Endothelial cell of umbilical vein (primary cell): ENCODE measurements at regions not wholly inside any gene's neighbourhood (a gene's known extent, or its start where the extent isn't known, plus 50 kb on each side); places are given as distances from the start of the nearest gene placed in this dataset.

Source experiments
- BruUV-seq: library from RNA; stranded (reverse); fragments of 400-500 nt; replicated peaks from 2 replicates; lab custom pipeline; 2021; lab: Mats Ljungman, UMichigan
- CTCF ChIA-PET: fragments of 300-600, 350-600 bp; sonication (Branson Sonifier 250); formaldehyde crosslinking; loops from one replicate; lab custom pipeline; 2021; ENCODE audit warnings: antibody characterized with exemption, inconsistent platforms; lab: Charles Lee
- POLR2A ChIA-PET: fragments of 300-600, 350-600 bp; sonication (Branson Sonifier 250); formaldehyde crosslinking; loops from one replicate; lab custom pipeline; 2021; ENCODE audit warnings: antibody characterized with exemption, inconsistent platforms; lab: Charles Lee
- DNase-seq: peaks from one replicate; pipeline ENCODE4 v3.0.0-alpha.2; 2011; ENCODE audit warnings: low read depth, low spot score
- FAIRE-seq: peaks from 2 replicates; lab custom pipeline; 2011; peaks lifted over from hg19 to GRCh38; lab: Jason Lieb, UNC
- H2AFZ ChIP-seq: 2 replicates; pipeline ENCODE4 v1.6.0; 2012; ENCODE audit warnings: low read depth, low read length, control low read depth, inconsistent platforms
- H3K27ac ChIP-seq: 2 replicates; pipeline ENCODE4 v1.5.1; 2011; ENCODE audit warnings: low read depth, mild to moderate bottlenecking, control low read depth, low read length, moderate library complexity; ENCODE audit not compliant: insufficient read depth
- H3K27me3 ChIP-seq, 2 experiments: 2 replicates each; pipeline versions ENCODE4 v1.6.0 to v1.6.1; 2011; ENCODE audit warnings: low read length in 2 of 2, mixed read lengths in 1 of 2; ENCODE audit not compliant: control insufficient read depth in 2 of 2, insufficient read depth in 2 of 2
- H3K36me3 ChIP-seq, 2 experiments: 2 replicates in 1 of 2; 3 replicates in 1 of 2; pipeline ENCODE4 v1.5.1; 2011; ENCODE audit warnings: low read length in 2 of 2, mild to moderate bottlenecking in 1 of 2, moderate library complexity in 1 of 2; ENCODE audit not compliant: control insufficient read depth in 2 of 2, insufficient read depth in 2 of 2; ENCODE audit errors: extremely low read depth in 1 of 2
- H3K4me1 ChIP-seq: 3 replicates; pipeline ENCODE4 v1.5.1; 2011; ENCODE audit warnings: mild to moderate bottlenecking, low read length; ENCODE audit not compliant: control insufficient read depth, insufficient read depth; ENCODE audit errors: extremely low read depth
- H3K4me2 ChIP-seq: 2 replicates; pipeline ENCODE4 v1.6.1; 2011; ENCODE audit warnings: low read length, control low read depth, mixed read lengths; ENCODE audit not compliant: insufficient read depth
- H3K4me3 ChIP-seq, 3 experiments: fragments of 200-600 bp in 1 of 3; sonication (generic), shearing (Covaris generic) in 1 of 3; replicated peaks in 1 of 3; 2 replicates each; pipeline ENCODE4 v1.5.1; 2011 to 2016; ENCODE audit warnings: control low read depth in 3 of 3, low read length in 3 of 3, mild to moderate bottlenecking in 2 of 3, inconsistent platforms in 1 of 3, low read depth in 1 of 3, moderate library complexity in 1 of 3; ENCODE audit not compliant: insufficient read depth in 1 of 3
- H3K79me2 ChIP-seq: 2 replicates; pipeline ENCODE4 v1.6.0; 2012; ENCODE audit warnings: low read length, inconsistent platforms; ENCODE audit not compliant: control insufficient read depth, insufficient read depth
- H3K9ac ChIP-seq: replicated peaks from 2 replicates; pipeline ENCODE3; 2011; ENCODE audit warnings: low read length, control low read depth; ENCODE audit not compliant: insufficient read depth; ENCODE audit errors: extremely low read depth
- H3K9me1 ChIP-seq: replicated peaks from 3 replicates; pipeline ENCODE4 v1.6.0; 2011; ENCODE audit warnings: mild to moderate bottlenecking, low read length; ENCODE audit not compliant: control insufficient read depth, insufficient read depth; ENCODE audit errors: extremely low read depth
- H3K9me3 ChIP-seq: replicated peaks from 2 replicates; pipeline ENCODE4 v1.5.1; 2012; ENCODE audit warnings: low read length, inconsistent platforms; ENCODE audit not compliant: control insufficient read depth, insufficient read depth
- H4K20me1 ChIP-seq: replicated peaks from 2 replicates; pipeline ENCODE3; 2011; ENCODE audit warnings: mild to moderate bottlenecking, low read length; ENCODE audit not compliant: control insufficient read depth, insufficient read depth; ENCODE audit errors: extremely low read depth
- CTCF ChIP-seq, 2 donors: IDR thresholded peaks; 1 replicate in 1 of 2; 2 replicates in 1 of 2; pipeline ENCODE4 v1.5.1; 2011; ENCODE audit warnings: low read length in 2 of 2, mild to moderate bottlenecking in 2 of 2, moderate library complexity in 2 of 2, control low read depth in 1 of 2, inconsistent platforms in 1 of 2, low read depth in 1 of 2; ENCODE audit not compliant: insufficient read depth in 1 of 2; ENCODE audit errors: extremely low read depth in 1 of 2
- EZH2 ChIP-seq: IDR thresholded peaks from 2 replicates; pipeline ENCODE4 v1.6.1; 2012; ENCODE audit warnings: borderline replicate concordance, low read depth, mild to moderate bottlenecking, moderate library complexity, low read length, inconsistent platforms; ENCODE audit not compliant: severe bottlenecking
- FOS ChIP-seq: IDR thresholded peaks from 2 replicates; pipeline ENCODE4 v1.6.1; 2011; ENCODE audit warnings: mild to moderate bottlenecking, low read length, moderate library complexity, borderline replicate concordance; ENCODE audit not compliant: insufficient read depth
- GATA2 ChIP-seq: IDR thresholded peaks from 2 replicates; pipeline ENCODE4 v1.7.0; 2011; ENCODE audit warnings: low read depth, mild to moderate bottlenecking, moderate library complexity, mixed read lengths, low read length; ENCODE audit not compliant: insufficient read length, insufficient read depth
- JUN ChIP-seq: IDR thresholded peaks from 2 replicates; pipeline ENCODE4 v1.6.1; 2011; ENCODE audit warnings: borderline replicate concordance, low read depth; ENCODE audit not compliant: insufficient read length, insufficient read depth
- MAX ChIP-seq: IDR thresholded peaks from 2 replicates; pipeline ENCODE4 v1.6.1; 2011; ENCODE audit not compliant: insufficient read depth, insufficient read length
- MYC ChIP-seq: IDR thresholded peaks from one replicate; pipeline ENCODE4 v1.6.1; 2011; ENCODE audit warnings: mild to moderate bottlenecking, low read depth, low read length
- POLR2A ChIP-seq: IDR thresholded peaks from 2 replicates; pipeline ENCODE4 v1.6.1; 2012; ENCODE audit warnings: low read depth, mild to moderate bottlenecking, control low read depth, low read length
- POLR2AphosphoS5 ChIP-seq: IDR thresholded peaks from 2 replicates; pipeline ENCODE4 v1.6.1; 2012; ENCODE audit warnings: low read depth, mild to moderate bottlenecking, control low read depth, low read length, moderate library complexity; ENCODE audit not compliant: insufficient read depth
- dilution Hi-C: fragments of 300-500 bp; cut with MboI; formaldehyde crosslinking; loops from one replicate; pipeline ENCODE4 v1.15.0; 2019; ENCODE audit warnings: low sequenced_read_pairs; ENCODE audit not compliant: extremely low pct_ligation_motif_present
- intact Hi-C: fragments of 100-400 bp; cut with micrococcal nuclease; formaldehyde crosslinking; loops from one replicate; pipeline ENCODE4 v1.10.0; 2022

GRCh38 chr1:59229138-59229537 is 67.8 kb upstream of the FGGY start:
- H4K20me1 ChIP-seq = no peaks in the 10 kb centered on the region
- H3K4me2 ChIP-seq = no peak overlapping the region
- CTCF ChIA-PET = interaction anchor here (1.2 to 1.4 kb wide), 2 partner anchors 9 to 43 kb away, joined by 3 read pairs; no protein-coding TSS in a partner anchor
- H3K9ac ChIP-seq = no peak overlapping the region
- no peak overlapping the region for H3K4me3 ChIP-seq
- no peak for FAIRE-seq
- H2AFZ ChIP-seq = no peak overlapping the region
- DNase-seq = no peak
- no peaks in the 10 kb centered on the region for H3K9me3 ChIP-seq
- H3K27me3 ChIP-seq = no peaks in the 10 kb centered on the region
- H3K27ac ChIP-seq = no peak overlapping the region
- POLR2A ChIA-PET = no interaction called here
- TF ChIP-seq FOS = no peak
- TF ChIP-seq JUN = no peak
- TF ChIP-seq CTCF (IDR thresholded peaks at IDR 0.05; ENCODE audit: extremely low read depth in 1 of 2, insufficient read depth in 1 of 2, low read depth in 1 of 2, low read length in 2 of 2) = no peak
- no peak for TF ChIP-seq POLR2AphosphoS5
- no peak for TF ChIP-seq EZH2
- no peak for TF ChIP-seq MYC
- no peak for TF ChIP-seq GATA2
- TF ChIP-seq POLR2A = no peak
- no peak for TF ChIP-seq MAX
- H3K4me1 ChIP-seq = no peaks in the 10 kb centered on the region
- intact Hi-C loops = no loop called here
- H3K36me3 ChIP-seq = no peaks in the 10 kb centered on the region
- no peaks in the 10 kb centered on the region for H3K79me2 ChIP-seq
- H3K9me1 ChIP-seq = no peaks in the 10 kb centered on the region
- dilution Hi-C loops = no loop called here
- BruUV-seq = no TSS peak
